ENCODE measurements at regions not wholly inside any gene's neighbourhood (a gene's known extent, or its start where the extent isn't known, plus 50 kb on each side); places are given as distances from the start of the nearest gene placed in this dataset.

GRCh38 chr13:24612726-24613125 is 67.5 kb upstream of the ATP12A start:
- no peak for ATAC-seq
- DNase-seq: no peak
- no peaks in the 10 kb centered on the region for H3K36me3 ChIP-seq
- intact Hi-C loops (cut with DNase I): loop anchor here in 1 of 2 donors (10.0 kb wide), 1 partner anchor 112 kb away; no protein-coding TSS in a partner anchor
- no peak overlapping the region for H3K4me3 ChIP-seq
- TF ChIP-seq CTCF (IDR thresholded peaks at IDR 0.05): no peak
- no peaks in the 10 kb centered on the region for H3K9me3 ChIP-seq
- no peak overlapping the region for H3K27ac ChIP-seq
- no peaks in the 10 kb centered on the region for H3K4me1 ChIP-seq
- WGBS (ENCODE audit: insufficient coverage, low coverage, low lambda C conversion rate, missing lambda C conversion rate): 88% methylated on average over 9 of the region's 9 CpGs
- H3K27me3 ChIP-seq: no peaks in the 10 kb centered on the region

DNA sequence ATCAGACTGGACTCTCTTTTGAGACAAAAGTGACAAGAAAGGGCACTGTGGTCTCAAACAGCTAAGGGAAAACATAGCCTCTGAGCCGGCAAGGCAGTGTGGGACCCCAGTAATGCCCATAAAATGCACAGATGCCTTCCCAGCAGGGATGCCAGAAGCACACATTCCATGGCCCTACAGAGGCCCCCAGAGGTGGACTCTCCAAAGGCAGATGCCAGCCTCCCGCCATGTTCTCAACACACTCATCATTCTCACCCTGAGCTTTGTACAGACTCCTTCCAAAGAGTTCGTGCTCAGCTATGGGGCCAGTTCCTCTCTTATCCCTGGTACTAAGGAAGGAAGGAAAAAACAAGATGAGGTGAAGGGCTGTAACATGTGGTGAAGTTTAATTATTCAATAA is 67.1 kb upstream of the ATP12A start:
- H3K4me1 ChIP-seq: no peaks in the 10 kb centered on the region
- no peak for ATAC-seq
- DNase-seq: no peak
- TF ChIP-seq POLR2A (IDR thresholded peaks at IDR 0.05): no peak
- no peak for TF ChIP-seq CTCF (IDR thresholded peaks at IDR 0.05)
- H3K4me3 ChIP-seq: no peak overlapping the region
- intact Hi-C loops (cut with DNase I): loop anchor here in 1 of 2 donors (10.0 kb wide), 1 partner anchor 112 kb away; no protein-coding TSS in a partner anchor
- H3K36me3 ChIP-seq: no peaks in the 10 kb centered on the region
- no peaks in the 10 kb centered on the region for H3K9me3 ChIP-seq
- WGBS (ENCODE audit: insufficient coverage, low coverage, low lambda C conversion rate, missing lambda C conversion rate): 88% methylated on average over 2 of the region's 3 CpGs
- no peaks in the 10 kb centered on the region for H3K27me3 ChIP-seq
- H3K27ac ChIP-seq: no peak overlapping the region

DNA sequence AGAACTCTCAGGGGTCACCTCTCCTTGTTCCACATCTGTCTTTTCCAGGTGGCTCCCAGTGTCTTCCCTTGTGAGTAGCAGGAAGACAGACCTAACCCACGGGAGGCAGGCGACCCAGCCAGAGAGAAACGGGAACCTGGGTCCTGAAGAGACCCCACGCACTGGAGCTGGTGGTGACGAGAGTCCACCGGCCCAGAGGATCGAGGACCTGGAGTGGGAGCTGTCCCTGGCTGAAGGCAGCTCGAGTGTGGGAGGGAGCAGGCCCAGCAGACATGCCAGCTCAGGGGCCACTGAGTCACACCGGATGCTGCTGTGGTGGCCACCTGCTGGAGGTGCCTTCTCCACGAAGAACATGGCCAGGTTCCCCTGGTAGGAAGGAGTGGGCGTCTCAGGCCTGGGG is 66.5 kb upstream of the ATP12A start:
- Histone ChIP-seq H3K27me3 (no peaks in the 10 kb centered on the region), H3K27ac (no peak overlapping the region), H3K4me3 (no peak overlapping the region), H3K9me3 (no peaks in the 10 kb centered on the region), H3K4me1 (no peaks in the 10 kb centered on the region), H3K36me3 (no peaks in the 10 kb centered on the region)
- intact Hi-C loops (cut with DNase I): loop anchor here in 1 of 2 donors (10.0 kb wide), 1 partner anchor 111 kb away; no protein-coding TSS in a partner anchor
- no peak for ATAC-seq
- no peak for DNase-seq
- no CpG with 5 or more reads among the region's 11 CpGs for WGBS (ENCODE audit: insufficient coverage, low coverage, low lambda C conversion rate, missing lambda C conversion rate)
- TF ChIP-seq POLR2A (IDR thresholded peaks at IDR 0.05) (no peak), CTCF (IDR thresholded peaks at IDR 0.05) (no peak)

DNA sequence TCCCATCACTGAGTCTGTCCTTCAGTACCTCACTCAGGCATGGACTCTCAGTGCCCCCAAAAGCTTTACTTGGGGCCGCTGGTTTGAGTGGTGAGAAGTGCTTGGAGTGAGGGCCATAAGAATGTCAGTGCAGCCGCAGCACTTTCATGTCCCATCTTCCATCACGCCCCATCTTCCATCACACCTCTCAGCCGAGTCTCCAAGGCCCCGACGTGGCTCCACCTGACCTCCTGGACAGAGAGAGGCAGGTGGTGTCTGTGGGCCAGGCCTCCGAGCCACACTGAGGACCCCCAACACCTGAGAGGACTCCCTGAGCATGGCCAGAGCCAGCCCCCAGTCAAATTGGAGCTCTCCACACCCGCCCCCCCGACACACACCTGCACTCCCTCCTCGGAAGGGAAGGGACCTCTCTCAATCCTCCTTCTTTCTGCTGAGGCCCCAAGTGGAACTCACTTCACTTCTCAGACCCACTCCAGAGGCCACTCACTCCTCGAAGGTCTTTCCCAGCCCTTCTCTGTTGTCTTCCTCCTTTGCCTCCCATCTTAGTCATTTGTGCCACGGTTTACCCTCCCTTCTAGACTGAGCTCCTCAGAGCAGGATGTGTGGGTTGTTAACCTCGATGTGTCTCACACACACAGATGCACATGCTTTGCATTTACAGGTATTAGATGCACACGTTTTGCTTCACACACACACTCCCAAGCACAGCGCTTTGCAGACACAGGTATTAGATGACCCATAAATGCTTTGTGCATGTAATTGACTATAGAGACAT is 65.7 kb upstream of the ATP12A start:
- Histone ChIP-seq H3K4me1 (no peaks in the 10 kb centered on the region), H3K9me3 (no peaks in the 10 kb centered on the region), H3K27me3 (no peaks in the 10 kb centered on the region), H3K4me3 (no peak overlapping the region), H3K27ac (no peak overlapping the region), H3K36me3 (no peaks in the 10 kb centered on the region)
- TF ChIP-seq CTCF (IDR thresholded peaks at IDR 0.05): no peak
- no peak for TF ChIP-seq POLR2A (IDR thresholded peaks at IDR 0.05)
- intact Hi-C loops (cut with DNase I): loop anchor here in 1 of 2 donors (10.0 kb wide), 1 partner anchor 110 kb away; no protein-coding TSS in a partner anchor
- ATAC-seq: no peak
- DNase-seq: no peak
- 66% methylated on average over 7 of the region's 15 CpGs for WGBS (ENCODE audit: insufficient coverage, low coverage, low lambda C conversion rate, missing lambda C conversion rate)

All from right lobe of liver (tissue), 6 donors.